GM10248 (cell line): ENCODE measurements at regions not wholly inside any gene's neighbourhood (a gene's known extent, or its start where the extent isn't known, plus 50 kb on each side); places are given as distances from the start of the nearest gene placed in this dataset.

Source experiments
- CTCF ChIA-PET: fragments of 300-600 bp; sonication (Branson Sonifier 250); formaldehyde crosslinking; extraction: SDS; loops from one replicate; lab custom pipeline; 2021; ENCODE audit warnings: antibody characterized with exemption; lab: Yijun Ruan, JAX
- POLR2A ChIA-PET: fragments of 350-650 bp; sonication (Branson Sonifier 250); formaldehyde crosslinking; extraction: SDS; loops from one replicate; lab custom pipeline; 2020; ENCODE audit warnings: antibody characterized with exemption; lab: Yijun Ruan, JAX
- DNase-seq: peaks from one replicate; pipeline ENCODE4 v3.0.0; 2012; ENCODE audit errors: extremely low spot score
- TF ChIP-seq, protein P1 (sequence below): IDR thresholded peaks from 2 replicates; pipeline ENCODE4 v1.5.1; 2012; ENCODE audit warnings: mild to moderate bottlenecking, low read depth; ENCODE audit errors: extremely low read depth, missing control alignments, control extremely low read depth

DNA sequence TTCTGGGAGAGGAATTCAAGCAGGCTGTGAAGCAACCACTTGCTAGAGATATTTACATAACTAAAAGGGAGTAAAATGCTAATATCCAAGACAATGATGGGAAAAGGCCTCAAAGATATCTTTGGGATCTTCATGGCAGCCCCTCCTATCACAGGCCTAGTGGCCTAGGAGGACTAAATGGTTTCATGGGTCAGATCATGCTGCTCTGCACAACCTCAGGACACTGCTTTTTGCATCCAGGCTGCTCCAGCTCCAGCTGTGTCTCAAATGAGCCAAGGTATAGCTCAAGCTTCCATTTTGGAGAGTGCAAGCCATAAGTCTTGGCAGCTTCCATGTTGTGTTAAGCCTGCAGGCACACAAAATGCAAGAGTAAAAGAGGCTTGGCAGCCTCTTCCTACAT lies 195.6 kb upstream of the SSTR1 start:
- no peak for DNase-seq
- ChIA-PET CTCF (no interaction called here), POLR2A (no interaction called here)
- TF ChIP-seq, protein P1, sequence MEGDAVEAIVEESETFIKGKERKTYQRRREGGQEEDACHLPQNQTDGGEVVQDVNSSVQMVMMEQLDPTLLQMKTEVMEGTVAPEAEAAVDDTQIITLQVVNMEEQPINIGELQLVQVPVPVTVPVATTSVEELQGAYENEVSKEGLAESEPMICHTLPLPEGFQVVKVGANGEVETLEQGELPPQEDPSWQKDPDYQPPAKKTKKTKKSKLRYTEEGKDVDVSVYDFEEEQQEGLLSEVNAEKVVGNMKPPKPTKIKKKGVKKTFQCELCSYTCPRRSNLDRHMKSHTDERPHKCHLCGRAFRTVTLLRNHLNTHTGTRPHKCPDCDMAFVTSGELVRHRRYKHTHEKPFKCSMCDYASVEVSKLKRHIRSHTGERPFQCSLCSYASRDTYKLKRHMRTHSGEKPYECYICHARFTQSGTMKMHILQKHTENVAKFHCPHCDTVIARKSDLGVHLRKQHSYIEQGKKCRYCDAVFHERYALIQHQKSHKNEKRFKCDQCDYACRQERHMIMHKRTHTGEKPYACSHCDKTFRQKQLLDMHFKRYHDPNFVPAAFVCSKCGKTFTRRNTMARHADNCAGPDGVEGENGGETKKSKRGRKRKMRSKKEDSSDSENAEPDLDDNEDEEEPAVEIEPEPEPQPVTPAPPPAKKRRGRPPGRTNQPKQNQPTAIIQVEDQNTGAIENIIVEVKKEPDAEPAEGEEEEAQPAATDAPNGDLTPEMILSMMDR: no peak

DNA sequence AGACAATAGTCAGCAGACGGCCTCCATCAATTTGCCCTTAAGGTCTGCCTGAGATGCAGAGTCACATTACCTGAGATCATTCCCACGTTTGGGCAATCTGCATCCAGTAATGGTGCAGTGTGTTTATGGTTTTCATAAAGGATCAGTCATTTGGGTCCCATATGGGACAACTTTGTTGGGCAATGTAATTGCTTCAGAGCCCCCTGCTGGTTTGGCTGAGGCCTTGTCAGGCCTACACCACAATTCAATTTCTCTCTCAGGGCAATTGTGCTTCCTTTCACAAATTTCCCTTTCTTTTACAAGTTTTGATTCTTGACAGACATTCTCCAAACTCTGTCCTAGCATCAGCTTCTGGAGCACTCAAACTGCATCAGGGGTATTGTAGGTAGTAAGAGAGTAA lies 191.2 kb upstream of the SSTR1 start:
- TF ChIP-seq, protein P1: no peak
- POLR2A ChIA-PET: no interaction called here
- no peak for DNase-seq
- CTCF ChIA-PET: interaction anchor here (1.9 to 2.1 kb wide), 2 partner anchors 12 to 14 kb away, joined by 6 to 9 read pairs; no protein-coding TSS in a partner anchor

DNA sequence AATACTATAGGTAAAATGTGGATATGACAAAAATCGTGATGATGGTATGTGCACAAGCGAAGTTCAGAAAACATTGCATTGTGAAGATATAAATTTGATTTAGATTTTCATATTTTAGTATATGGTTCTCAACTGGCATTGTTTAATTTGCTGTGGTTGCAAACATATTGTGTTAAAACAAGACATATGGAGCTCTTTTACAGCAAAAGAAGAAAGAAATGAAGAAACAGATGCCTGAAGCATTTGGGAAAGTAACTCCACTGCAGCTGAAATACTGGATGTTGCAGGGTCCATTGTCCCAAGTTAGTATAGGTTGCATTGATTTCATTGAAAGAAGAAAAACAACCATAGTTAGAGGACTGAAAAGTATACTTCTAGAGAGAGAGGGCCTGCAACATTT lies 185.8 kb upstream of the SSTR1 start:
- ChIA-PET POLR2A (no interaction called here), CTCF (no interaction called here)
- TF ChIP-seq, protein P1: no peak
- no peak for DNase-seq

DNA sequence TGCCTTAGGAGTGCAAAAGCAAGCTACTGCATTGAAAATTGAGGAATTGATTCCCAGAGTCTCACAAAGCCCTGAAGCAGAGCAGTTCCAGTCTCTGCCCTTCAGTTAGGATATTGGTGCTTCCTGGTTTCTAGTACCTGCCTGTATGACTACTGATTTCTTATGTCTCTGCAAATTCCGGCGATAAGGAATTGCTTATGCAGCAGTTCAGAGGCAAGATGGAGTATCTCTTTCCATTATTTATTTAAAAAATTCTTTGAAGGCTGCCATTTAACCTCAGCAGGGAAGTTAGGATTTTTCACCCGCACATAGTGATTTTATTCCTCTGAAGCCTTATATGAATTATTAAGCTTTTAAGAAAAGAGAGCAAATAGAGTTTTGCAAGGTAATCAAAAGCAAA lies 184.9 kb upstream of the SSTR1 start:
- no peak for DNase-seq
- POLR2A ChIA-PET: no interaction called here
- CTCF ChIA-PET: no interaction called here
- TF ChIP-seq, protein P1: no peak

DNA sequence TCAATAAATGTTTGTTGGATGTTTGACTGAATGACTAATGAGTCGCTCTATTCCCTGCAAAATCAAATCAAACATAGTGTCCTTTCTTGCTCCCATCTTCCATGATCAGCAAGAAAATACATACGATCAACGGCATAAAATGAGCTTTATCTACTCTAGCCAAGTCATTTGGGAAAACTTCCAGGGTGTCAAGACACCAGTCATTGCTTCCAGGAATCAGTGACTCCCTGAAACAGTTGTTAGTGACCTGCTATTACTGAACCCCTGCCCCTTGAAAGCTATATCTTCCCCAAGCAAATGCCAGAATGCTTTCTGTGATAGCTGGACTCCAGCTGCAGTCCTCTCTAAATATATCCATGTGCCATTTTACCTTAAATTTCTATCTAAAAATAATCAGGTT lies 169.5 kb upstream of the SSTR1 start:
- TF ChIP-seq, protein P1: no peak
- DNase-seq: no peak
- ChIA-PET POLR2A (no interaction called here), CTCF (interaction anchor here (1.1 kb wide), 1 partner anchor 11 kb away, joined by 4 read pairs; no protein-coding TSS in a partner anchor)

DNA sequence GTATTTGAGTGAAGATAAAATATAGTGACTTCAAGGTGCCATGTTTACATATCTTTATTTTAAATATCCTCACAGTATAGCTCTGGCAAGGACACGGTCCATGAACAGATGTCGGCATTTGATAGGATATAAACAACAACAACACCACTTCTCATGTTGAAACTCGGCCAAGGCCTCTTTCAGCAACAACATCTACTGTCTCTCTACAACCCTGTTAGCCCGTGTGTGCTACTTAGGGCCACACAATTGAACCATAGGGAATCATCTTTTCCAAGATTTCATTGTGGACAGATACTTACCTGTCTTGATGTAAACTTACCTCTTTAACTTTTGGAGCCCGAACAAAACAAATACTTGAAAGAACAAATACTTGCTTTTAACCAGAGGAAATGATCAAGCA lies 168.7 kb upstream of the SSTR1 start:
- POLR2A ChIA-PET: no interaction called here
- CTCF ChIA-PET: no interaction called here
- no peak for DNase-seq
- TF ChIP-seq, protein P1: no peak

- ChIA-PET POLR2A (no interaction called here), CTCF (no interaction called here)
- TF ChIP-seq, protein P1: no peak
- no peak for DNase-seq
Observed at GRCh38 chr14:38039496-38039895, 168.2 kb upstream of the SSTR1 start.
